Hematopoietic multipotent progenitor cell treated with erythropoietin and hydrocortisone succinate and interleukin-3 and kit ligand, for 6 days (in vitro differentiated cells): ENCODE measurements at regions not wholly inside any gene's neighbourhood (a gene's known extent, or its start where the extent isn't known, plus 50 kb on each side); places are given as distances from the start of the nearest gene placed in this dataset.
"Not testable (repeated sequence)": the region's sequence is repeated elsewhere in the genome, so short reads cannot be mapped to it uniquely, and the experiment has no call there.

Experiments used
- DNase-seq: peaks from one replicate; pipeline ENCODE4 v3.0.0-alpha.2; 2015

DNA sequence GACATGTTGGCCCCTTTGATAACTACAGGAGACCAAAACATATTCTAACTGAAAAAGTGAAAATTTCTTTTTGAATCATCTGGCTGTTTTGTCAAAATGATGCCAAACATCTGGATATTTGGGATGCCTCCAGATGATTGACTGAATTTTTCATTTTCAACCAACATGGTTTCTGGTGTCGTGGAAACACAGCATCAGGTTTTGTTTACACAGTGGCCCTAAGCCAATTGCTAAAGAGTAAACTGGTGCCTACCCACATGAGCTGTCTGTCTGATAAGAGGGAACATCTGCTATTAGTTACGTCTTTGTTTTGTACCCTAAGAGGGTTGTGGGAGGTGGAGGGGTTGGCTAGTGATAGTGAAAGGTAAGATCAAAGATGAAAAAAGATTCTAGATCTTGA, 204.8 kb downstream of the KCNK2 start:
- DNase-seq, result no peak

DNA sequence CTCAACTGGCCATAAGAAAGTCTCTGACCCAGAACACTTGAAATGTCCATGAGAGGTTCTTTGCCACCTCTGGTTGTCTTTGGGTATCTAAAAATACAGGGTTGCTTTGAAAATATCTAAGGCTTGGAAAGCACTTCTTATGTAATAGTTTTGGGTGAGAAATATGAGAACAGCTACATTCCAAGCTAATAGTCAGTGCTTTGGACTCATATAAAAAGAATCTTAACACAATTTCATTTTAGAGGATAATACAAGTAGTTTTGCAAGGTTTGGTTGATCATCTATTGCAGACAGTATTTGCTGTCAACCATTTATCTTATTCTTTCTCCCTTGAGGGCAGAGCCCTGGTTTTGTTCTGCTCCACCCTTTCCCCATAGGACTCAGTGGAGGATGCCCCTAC, 207.5 kb downstream of the KCNK2 start:
- no peak for DNase-seq

DNA sequence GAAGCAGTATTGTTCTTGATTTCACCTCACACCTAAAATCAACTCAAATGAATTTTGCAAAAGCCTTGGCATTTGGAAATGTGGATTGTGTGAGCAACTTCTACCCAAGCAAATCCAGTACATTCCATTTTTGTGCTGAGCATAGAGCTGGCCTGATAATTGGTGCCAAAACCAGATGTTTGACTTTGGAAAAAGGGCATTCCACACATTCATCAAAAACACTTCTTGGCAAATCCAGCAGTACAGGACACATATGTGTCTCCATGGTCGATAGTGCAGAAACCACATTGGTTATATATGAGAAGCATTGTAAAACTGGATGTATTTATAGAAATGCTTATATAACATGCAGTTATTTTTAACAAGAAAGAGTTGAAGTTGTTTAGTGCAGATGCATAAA, 210.4 kb downstream of the KCNK2 start:
- DNase-seq, result no peak

GRCh38 chr1:215306426-215306825, 223.9 kb downstream of the KCNK2 start:
- DNase-seq, result no peak

DNA sequence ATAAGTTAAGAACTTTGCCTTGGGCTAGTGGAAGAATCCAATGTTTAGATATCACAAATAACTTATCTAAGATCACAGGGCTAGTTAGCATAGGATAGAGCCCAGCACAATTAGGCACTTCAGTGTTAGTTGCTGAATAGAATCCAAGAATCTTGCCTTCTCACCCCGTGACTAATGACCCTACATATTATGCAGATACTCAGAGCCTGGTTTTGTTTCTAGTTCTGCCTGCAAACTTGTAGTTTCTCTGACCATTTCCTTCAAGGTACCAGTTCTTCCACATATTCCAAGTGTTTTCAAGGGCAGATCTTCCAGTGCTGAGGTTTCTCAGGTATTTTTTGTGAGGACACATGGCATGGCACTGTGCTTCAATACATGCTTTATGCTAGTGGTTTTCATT, 239.3 kb downstream of the KCNK2 start:
- no peak for DNase-seq

DNA sequence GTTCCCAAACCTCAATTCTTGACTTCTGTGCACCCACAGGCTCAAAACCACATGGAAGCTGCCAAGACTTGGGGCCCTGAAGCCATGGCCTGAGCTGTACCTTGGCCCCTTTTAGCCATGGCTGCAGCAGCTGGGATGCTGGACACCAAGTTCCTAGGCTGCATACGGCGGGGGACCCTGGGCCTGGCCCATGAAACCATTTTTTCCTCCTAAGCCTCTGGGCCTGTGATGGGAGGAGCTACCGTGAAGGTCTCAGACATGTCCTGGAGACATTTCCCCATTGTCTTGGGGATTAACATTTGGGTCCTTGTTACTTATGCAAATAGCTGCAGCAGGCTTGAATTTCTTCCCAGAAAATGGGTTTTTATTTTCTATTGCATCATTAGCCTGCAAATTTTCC, 241.5 kb downstream of the KCNK2 start:
- not testable (repeated sequence) for DNase-seq

DNA sequence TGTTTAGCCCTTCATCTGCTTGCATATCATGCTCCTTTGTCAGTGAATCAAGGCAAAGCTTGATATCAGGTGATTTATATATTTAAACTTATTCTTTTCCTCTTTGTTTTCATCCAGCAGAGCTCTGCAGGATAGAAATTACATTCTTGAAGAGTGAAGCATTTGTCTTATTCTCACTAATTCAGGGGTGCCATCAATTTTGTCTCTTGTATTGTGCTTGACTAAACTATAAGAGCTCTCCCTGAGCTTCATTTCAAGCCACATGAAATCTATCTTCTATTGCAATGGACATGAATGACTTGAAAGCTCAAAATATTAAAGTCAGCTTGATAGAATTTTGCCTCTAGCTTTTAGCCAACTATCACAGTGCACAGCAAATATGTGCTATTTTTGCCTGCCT, 236.7 kb upstream of the KCTD3 start:
- DNase-seq, result no peak

GRCh38 chr1:215344539-215344938, 222.6 kb upstream of the KCTD3 start:
- DNase-seq, result no peak

GRCh38 chr1:215345208-215345607, 221.9 kb upstream of the KCTD3 start:
- DNase-seq, result no peak

DNA sequence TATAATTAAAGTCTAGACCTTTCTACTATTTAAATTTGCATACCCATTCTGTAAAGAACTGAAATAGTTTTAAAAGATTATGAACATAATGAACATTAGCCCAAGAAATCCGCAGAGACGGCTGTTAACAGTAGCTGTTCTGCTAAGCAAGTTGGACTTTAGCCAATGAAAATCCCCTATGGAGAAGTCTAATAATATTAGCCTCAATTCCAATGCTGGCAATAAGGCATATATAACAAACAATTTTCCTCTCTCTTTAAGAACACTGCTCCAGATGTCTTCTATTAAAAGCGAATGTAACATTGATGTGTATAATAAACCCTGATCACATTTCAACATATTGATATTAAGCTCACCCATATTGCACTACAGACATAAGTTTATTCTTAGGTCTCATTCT, 221.3 kb upstream of the KCTD3 start:
- DNase-seq, result no peak

- no peak for DNase-seq
Measured at GRCh38 chr1:215357901-215358300, 209.2 kb upstream of the KCTD3 start.

DNA sequence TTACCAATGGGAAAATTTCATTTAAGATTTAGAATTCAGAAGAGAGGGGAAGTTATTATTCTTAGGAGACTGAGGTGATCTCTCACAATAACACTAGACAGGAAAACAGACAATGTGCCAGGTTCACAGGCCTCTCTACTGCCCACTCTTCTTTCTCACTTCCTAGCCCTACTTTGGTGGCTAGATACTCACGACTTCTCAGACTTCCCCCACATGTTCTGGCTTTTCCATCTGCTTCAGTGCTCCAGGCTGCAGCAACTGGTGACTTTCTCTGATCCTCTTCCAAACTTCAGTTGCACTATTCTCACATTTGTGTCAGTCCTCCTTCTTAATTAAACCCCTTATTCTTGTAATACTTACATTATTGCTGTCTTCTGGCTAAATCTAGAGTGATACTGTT, 208.7 kb upstream of the KCTD3 start:
- no peak for DNase-seq

GRCh38 chr1:215360031-215360430, 207.1 kb upstream of the KCTD3 start:
- DNase-seq, result no peak

DNA sequence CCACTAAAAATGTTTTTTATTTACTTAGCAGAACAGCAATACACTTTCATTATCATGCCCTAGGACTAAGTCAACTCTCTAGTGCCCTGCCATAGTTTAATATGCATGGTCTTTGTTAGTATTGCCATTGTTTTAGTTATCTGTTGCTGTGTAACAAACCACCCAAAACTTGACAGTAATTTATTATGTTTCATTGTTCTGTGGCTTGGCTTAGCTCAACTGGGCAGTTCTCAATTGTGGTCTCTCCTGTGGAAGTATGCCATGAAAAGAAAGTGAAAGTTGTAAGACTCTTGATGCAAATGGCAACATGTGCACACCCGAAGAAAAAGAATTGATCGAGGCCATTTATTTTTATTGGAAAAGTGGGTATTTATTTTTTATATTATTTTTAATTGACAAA, 206.3 kb upstream of the KCTD3 start:
- no peak for DNase-seq

DNA sequence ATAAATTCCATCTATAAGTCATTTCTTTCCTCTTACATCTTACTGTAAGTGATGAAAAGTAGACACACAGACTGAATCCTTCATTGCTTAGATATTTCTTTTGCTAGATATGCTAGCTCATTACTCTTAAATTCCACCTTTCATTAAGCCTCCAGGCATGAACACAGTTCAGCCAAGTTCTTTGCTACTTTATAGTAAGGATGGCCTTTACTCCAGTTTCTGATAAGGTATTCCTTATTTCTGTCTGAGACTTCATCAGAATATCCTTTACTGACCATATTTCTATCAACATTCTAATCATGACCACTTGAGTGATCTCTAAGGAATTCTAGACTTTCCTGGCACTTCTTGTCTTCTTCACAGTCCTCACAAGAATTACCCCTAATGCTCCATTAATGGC, 191.7 kb upstream of the KCTD3 start:
- no peak for DNase-seq

GRCh38 chr1:215376544-215377264, 190.4 kb upstream of the KCTD3 start:
- no peak for DNase-seq

DNA sequence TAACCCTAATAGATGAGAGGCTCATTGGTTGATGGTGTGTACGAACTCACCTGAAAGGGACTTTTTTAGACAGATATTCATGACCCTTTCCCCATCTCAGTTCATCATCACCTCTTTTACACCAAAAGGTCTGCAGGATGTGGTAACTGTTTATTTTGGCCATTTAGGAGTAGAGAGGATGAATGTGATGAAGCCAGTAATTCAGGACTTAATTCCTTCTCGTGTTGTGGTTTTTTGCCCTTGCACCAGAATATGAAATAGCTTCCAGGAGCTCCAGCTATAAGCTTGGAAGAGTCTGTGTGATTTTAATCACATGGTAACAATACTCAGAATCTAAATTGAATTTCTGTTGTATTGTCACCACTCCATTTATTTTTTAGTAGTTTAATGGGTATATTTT, 189.4 kb upstream of the KCTD3 start:
- DNase-seq, result no peak

DNA sequence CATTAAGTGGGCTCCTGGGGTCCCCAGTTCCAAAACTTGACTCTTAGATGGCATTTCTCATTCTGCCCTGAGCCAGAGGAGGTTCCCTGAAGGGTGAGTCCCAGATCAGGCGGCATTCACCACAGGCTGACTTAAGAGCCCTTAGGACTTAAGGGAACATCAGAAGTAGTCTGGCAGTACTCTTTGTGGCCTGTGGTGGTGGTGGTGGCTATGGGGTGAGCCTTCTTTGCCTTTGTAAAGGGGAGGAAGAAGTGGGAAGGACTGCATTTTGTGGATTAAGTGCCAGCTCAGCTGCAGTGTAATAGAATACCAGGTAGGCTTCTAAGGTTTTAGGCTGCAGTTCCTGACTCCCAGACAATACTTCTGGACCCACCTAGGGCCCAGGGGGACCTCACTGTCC, 186.5 kb upstream of the KCTD3 start:
- DNase-seq, result no peak

GRCh38 chr1:215393476-215393875, 173.6 kb upstream of the KCTD3 start:
- no peak for DNase-seq

DNA sequence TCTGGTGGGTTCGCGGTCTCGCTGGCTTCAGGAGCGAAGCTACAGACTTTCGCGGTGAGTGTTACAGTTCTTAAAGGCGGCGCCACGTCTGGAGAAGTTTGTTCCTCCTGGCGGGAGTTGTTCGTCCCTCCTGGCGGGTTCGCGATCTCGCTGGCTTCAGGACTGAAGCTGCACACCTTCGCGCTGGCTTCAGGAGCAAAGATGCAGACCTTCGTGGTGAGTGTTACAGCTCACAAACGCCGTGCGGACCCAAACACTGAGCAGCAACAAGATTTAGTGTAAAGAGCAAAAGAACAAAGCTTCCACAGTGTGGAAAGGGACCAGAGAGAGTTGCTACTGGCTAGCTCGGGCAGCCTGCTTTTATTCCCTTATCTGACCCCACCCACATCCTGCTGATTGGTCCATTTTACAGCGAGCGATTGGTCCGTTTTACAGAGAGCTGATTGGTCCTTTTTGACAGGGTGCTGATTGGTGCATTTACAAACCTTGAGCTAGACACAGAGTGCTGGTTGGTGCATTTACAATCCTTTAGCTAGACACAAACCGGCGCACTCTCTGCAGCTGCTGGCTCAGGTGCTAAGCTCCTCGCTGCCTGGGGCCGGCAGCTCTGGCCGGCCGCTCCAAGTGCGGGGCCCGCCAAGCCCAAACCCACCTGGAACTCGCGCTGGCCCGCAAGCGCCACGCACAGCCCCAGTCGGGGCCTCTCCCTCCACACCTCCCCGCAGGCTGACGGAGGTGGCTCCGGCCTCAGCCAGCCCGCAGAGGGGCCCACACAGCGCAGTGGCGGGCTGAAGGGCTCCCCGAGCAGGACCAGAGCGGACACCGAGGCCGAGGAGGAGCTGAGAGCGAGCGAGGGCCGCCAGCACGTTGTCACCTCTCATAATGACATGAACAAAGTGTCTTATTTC, 172.8 kb upstream of the KCTD3 start:
- DNase-seq, result no peak

GRCh38 chr1:215397106-215397505, 170.0 kb upstream of the KCTD3 start:
- DNase-seq, result no peak

GRCh38 chr1:215397843-215398242, 169.3 kb upstream of the KCTD3 start:
- DNase-seq, result no peak

- DNase-seq, result no peak
Measured at GRCh38 chr1:215399787-215400186, 167.3 kb upstream of the KCTD3 start.

- DNase-seq, result no peak
Measured at GRCh38 chr1:215400741-215401140, 166.4 kb upstream of the KCTD3 start.
